ENCODE measurements at regions not wholly inside any gene's neighbourhood (a gene's known extent, or its start where the extent isn't known, plus 50 kb on each side); places are given as distances from the start of the nearest gene placed in this dataset.

GRCh38 chr12:87086118-87086891 lies 830.1 kb upstream of the MGAT4C start:
- TF ChIP-seq CTCF (IDR thresholded peaks at IDR 0.05) (no peak), EZH2 (IDR thresholded peaks at IDR 0.05; ENCODE audit: borderline replicate concordance, insufficient read depth, low read depth, low read length, poor library complexity, severe bottlenecking) (no peak)

All from B cell (primary cell).